ENCODE measurements at regions not wholly inside any gene's neighbourhood (a gene's known extent, or its start where the extent isn't known, plus 50 kb on each side); places are given as distances from the start of the nearest gene placed in this dataset.

DNA sequence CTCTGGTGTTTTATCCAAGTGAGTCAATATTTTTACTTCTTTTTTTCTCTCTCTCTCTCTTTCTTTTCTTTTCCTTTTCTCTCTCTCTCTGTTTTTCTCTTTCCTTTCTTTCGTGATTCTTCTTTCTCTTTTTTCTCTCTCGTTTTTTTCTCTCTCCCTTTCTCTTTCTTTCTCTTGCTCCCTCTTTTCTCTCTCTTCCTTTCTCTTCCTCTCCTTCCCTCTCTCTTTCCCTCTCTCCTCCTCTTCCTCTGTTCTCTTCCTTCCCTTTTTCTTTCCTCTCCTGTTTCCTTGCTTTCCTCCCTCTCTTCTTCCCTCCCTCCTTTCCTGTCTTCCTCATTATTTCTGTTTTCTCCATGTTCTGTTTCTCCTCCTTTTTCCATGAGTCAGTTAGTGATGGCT is 641.5 kb downstream of the FGF9 start:
- TF ChIP-seq POLR2A (IDR thresholded peaks at IDR 0.05; ENCODE audit: low read length) (no peak), GATA1 (IDR thresholded peaks at IDR 0.05; ENCODE audit: low read depth, low read length) (no peak)
